ENCODE measurements at regions not wholly inside any gene's neighbourhood (a gene's known extent, or its start where the extent isn't known, plus 50 kb on each side); places are given as distances from the start of the nearest gene placed in this dataset.

GRCh38 chr12:131192951-131193350, 239.2 kb downstream of the ADGRD1 start:
- TF ChIP-seq TAF1 (IDR thresholded peaks at IDR 0.05; ENCODE audit: borderline replicate concordance, insufficient read depth, low read length) (no peak), POLR2AphosphoS5 (IDR thresholded peaks at IDR 0.05; ENCODE audit: low read depth, low read length) (no peak), SIN3A (IDR thresholded peaks at IDR 0.05; ENCODE audit: borderline replicate concordance, insufficient read depth, low read length) (no peak), REST (IDR thresholded peaks at IDR 0.05; ENCODE audit: insufficient read depth in 1 of 2, low read depth in 2 of 2, low read length in 2 of 2) (no peak), FOXP2 (optimal IDR thresholded peaks at IDR 0.05; ENCODE audit: borderline replicate concordance, extremely low read depth, extremely low read length, insufficient read depth) (no peak)

- TF ChIP-seq SIN3A (IDR thresholded peaks at IDR 0.05; ENCODE audit: borderline replicate concordance, insufficient read depth, low read length) (no peak), TAF1 (IDR thresholded peaks at IDR 0.05; ENCODE audit: borderline replicate concordance, insufficient read depth, low read length) (no peak), POLR2AphosphoS5 (IDR thresholded peaks at IDR 0.05; ENCODE audit: low read depth, low read length) (no peak), REST (IDR thresholded peaks at IDR 0.05; ENCODE audit: insufficient read depth in 1 of 2, low read depth in 2 of 2, low read length in 2 of 2) (no peak), FOXP2 (optimal IDR thresholded peaks at IDR 0.05; ENCODE audit: borderline replicate concordance, extremely low read depth, extremely low read length, insufficient read depth) (no peak)
These were observed 240.5 kb downstream of the ADGRD1 start for GRCh38 chr12:131194166-131194565.

GRCh38 chr12:131195796-131196195, 242.1 kb downstream of the ADGRD1 start:
- TF ChIP-seq SIN3A (IDR thresholded peaks at IDR 0.05; ENCODE audit: borderline replicate concordance, insufficient read depth, low read length) = no peak
- TF ChIP-seq POLR2AphosphoS5 (IDR thresholded peaks at IDR 0.05; ENCODE audit: low read depth, low read length) = no peak
- TF ChIP-seq TAF1 (IDR thresholded peaks at IDR 0.05; ENCODE audit: borderline replicate concordance, insufficient read depth, low read length) = no peak
- TF ChIP-seq REST (IDR thresholded peaks at IDR 0.05; ENCODE audit: insufficient read depth in 1 of 2, low read depth in 2 of 2, low read length in 2 of 2) = no peak
- TF ChIP-seq FOXP2 (optimal IDR thresholded peaks at IDR 0.05; ENCODE audit: borderline replicate concordance, extremely low read depth, extremely low read length, insufficient read depth) = no peak

- TF ChIP-seq POLR2AphosphoS5 (IDR thresholded peaks at IDR 0.05; ENCODE audit: low read depth, low read length) (no peak), TAF1 (IDR thresholded peaks at IDR 0.05; ENCODE audit: borderline replicate concordance, insufficient read depth, low read length) (no peak), FOXP2 (optimal IDR thresholded peaks at IDR 0.05; ENCODE audit: borderline replicate concordance, extremely low read depth, extremely low read length, insufficient read depth) (no peak), SIN3A (IDR thresholded peaks at IDR 0.05; ENCODE audit: borderline replicate concordance, insufficient read depth, low read length) (no peak), REST (IDR thresholded peaks at IDR 0.05; ENCODE audit: insufficient read depth in 1 of 2, low read depth in 2 of 2, low read length in 2 of 2) (no peak)
These were observed 242.5 kb downstream of the ADGRD1 start for GRCh38 chr12:131196220-131196619.

GRCh38 chr12:131197490-131197889, 243.8 kb downstream of the ADGRD1 start:
- TF ChIP-seq SIN3A (IDR thresholded peaks at IDR 0.05; ENCODE audit: borderline replicate concordance, insufficient read depth, low read length) (no peak), TAF1 (IDR thresholded peaks at IDR 0.05; ENCODE audit: borderline replicate concordance, insufficient read depth, low read length) (no peak), POLR2AphosphoS5 (IDR thresholded peaks at IDR 0.05; ENCODE audit: low read depth, low read length) (no peak), REST (IDR thresholded peaks at IDR 0.05; ENCODE audit: insufficient read depth in 1 of 2, low read depth in 2 of 2, low read length in 2 of 2) (no peak), FOXP2 (optimal IDR thresholded peaks at IDR 0.05; ENCODE audit: borderline replicate concordance, extremely low read depth, extremely low read length, insufficient read depth) (no peak)

All from PFSK-1 (cell line).